ENCODE measurements at regions not wholly inside any gene's neighbourhood (a gene's known extent, or its start where the extent isn't known, plus 50 kb on each side); places are given as distances from the start of the nearest gene placed in this dataset.

DNA sequence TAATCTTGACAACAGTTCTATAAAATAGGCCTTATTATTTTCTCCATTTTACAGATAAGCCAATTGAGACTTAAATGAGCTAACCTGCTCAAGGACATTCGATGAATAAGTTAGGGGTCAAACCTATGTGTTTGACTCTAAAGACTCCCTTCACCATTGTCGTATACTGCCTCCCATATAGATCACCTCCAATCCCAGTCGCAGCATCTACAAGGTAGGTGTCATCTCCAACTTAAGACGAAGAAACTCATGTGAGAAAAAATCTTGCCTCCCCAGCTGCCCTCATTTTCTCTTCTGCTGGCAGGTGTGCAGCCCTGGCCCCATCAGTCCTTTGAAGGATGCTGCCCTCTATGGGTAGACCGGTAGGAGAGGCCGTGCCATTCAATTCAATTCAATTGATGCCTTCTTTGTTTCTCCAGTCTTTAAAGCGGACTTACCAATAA is 75.2 kb upstream of the SMARCA2 start:
- peak; percentile 82 for DNase-seq

- peak; percentile 12 for DNase-seq
These were observed 73.2 kb upstream of the SMARCA2 start for GRCh38 chr9:1941989-1942388.

- no peak for DNase-seq
These were observed 68.4 kb upstream of the SMARCA2 start for GRCh38 chr9:1946526-1947283.

DNA sequence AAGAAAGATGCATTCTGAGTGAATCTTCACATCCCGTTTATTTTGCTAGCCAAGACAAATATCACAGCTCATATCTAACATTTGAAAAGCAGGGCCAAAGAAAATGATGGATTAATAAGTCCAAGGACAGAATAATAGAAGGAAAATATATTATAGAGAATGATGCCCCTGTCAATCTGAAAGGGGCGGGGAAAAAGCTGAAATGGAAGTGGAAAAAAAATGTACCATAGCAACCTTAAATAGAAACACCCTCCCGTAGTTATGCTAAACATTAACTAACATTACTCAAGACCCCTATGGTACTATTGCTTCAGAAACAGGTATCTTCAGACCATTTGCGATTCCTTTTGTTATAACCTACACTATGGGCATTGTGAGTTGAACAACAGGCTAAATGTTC is 67.7 kb upstream of the SMARCA2 start:
- no peak for DNase-seq

DNA sequence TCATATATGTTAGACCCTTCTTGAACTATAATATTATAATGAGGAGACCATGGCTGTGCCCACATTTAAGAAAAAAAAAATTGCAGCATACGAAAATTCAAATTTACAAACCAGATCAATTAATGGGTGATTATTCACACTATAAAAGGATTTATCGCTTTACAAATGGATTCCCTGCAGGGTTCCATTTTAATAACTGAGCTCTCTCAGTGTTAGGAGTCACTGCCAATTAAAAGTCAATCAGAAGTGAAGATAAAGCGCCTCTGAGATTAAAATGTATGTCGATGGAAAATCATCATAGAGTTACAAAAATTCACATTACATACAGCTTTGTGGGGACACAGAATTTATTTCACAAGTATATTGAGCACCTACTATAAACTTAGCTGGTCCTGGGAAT is 66.6 kb upstream of the SMARCA2 start:
- DNase-seq = no peak

- DNase-seq = no peak
These were observed 63.7 kb upstream of the SMARCA2 start for GRCh38 chr9:1951446-1951845.

- DNase-seq = no peak
These were observed 63.1 kb upstream of the SMARCA2 start for GRCh38 chr9:1952001-1952400.

DNA sequence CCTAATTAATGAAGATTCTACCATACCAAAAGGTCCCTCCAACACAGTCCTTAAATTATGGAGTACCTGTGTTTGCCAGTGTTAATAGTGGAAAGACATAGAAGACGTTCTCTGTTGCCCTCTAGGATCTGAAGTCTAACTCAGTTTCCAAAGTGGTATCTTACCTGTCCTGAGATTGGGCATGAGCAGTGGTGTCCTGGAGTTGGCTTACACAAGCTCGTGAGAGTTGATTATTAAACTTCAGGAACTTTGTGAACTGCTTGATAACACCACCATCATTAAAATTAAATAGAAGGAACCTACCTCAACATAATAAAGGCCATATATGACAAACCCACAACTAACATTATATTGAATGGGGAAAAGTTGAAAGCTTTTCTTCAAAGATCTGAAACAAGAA is 60.9 kb upstream of the SMARCA2 start:
- DNase-seq = no peak

DNA sequence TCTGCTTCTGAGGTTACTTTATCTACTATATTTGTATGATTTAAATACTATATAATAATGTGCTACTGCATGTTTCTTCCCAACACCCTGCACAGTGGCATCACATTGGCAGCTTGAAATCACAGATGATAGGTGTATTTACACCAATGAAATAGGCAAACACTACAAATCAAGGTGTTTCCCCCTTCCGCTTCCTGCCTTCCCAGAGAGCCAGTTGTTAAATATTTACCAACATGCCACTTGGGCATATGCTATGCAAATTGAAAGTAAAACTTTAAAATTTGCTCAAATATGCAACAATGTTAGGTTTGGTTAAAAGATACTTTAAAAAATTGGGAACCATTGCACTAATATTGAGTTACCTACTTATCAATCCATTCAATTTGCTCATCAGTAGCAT is 58.2 kb upstream of the SMARCA2 start:
- DNase-seq = no peak

DNA sequence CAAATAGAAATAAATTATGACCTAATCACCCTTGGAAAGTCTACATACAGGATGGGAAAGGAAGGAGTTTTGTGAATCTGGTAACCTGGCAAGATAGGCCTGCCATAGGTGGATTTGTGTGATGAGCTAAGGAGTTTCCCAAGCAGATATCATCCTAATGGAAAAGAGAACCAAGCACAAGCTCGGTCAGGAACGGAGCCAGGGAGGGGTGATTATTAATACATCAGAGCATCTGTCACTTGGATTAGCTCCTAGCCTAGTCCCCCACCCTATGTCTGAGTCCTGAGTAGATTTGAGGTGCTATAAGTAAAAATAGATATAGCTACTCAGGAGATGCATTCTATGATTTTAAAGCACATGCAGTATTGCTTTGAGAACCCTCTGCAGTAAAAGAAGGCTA is 57.3 kb upstream of the SMARCA2 start:
- peak; percentile 86 for DNase-seq

GRCh38 chr9:1959371-1959770 is 55.8 kb upstream of the SMARCA2 start:
- DNase-seq = peak; percentile 20

GRCh38 chr9:1960342-1961042 is 54.7 kb upstream of the SMARCA2 start:
- peak; percentile 14 for DNase-seq

GRCh38 chr9:1962122-1962521 is 53.0 kb upstream of the SMARCA2 start:
- no peak for DNase-seq

DNA sequence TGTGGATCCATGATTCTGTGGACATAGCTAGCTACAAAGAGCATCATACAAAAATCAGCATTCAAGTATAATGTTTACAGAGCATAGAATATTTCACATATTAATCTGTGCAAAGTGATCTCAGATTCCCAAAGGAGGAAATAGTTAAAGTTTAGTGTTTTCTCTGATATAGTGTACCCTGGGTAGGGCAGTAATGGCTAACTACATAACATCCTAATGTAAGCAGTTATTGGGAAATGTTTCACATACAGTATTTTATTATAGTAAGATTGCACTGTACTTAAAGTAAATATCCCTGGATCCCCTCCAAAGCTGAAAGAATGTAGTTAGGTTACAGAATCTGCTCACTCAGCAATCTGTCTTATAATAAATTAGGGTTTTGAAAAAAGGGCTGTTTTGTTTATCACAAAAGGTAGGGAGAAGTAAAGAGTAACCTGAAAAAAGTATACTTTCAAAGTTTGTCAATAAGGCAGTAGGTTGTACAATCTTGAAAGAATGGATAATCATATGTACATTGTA is 52.5 kb upstream of the SMARCA2 start:
- DNase-seq = no peak

DNA sequence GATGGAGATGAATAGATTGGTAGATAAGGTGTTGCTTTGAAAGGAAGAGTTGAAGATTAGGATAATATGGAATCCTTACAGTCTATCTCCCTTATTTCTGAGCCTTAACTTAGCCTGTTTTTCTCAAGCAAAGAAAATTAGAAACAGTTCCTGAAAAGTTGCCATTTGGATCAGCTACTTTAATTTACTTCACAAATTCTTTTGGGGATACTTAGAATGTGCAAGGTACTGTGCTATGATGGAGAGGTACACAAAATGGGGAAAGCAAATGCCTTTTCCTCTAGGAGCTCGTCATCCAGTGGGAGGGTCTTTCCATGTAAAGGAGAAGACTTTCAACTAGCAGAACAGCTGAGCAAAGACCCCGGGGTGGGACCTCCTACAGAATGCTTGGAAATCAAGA is 51.1 kb upstream of the SMARCA2 start:
- no peak for DNase-seq

All from NCI-H1694 (cell line).